Coronary artery (tissue), 2 donors: ENCODE measurements at regions not wholly inside any gene's neighbourhood (a gene's known extent, or its start where the extent isn't known, plus 50 kb on each side); places are given as distances from the start of the nearest gene placed in this dataset.

Experiments
- DNase-seq: peaks from one replicate; pipeline ENCODE4 v3.0.0-alpha.2; 2017; ENCODE audit warnings: low spot score
- H3K27ac ChIP-seq, 2 donors: fragments of 200-600 bp; sonication (generic); one replicate each; pipeline ENCODE4 v1.5.1; 2016 to 2019
- H3K4me3 ChIP-seq: fragments of 200-600 bp; sonication (generic); 2 replicates; pipeline ENCODE4 v1.5.1; 2016; ENCODE audit warnings: mild to moderate bottlenecking, moderate library complexity
- CTCF ChIP-seq: fragments of 200-600 bp; sonication (generic); IDR thresholded peaks from one replicate; pipeline ENCODE4 v1.5.1; 2019; ENCODE audit warnings: antibody characterized with exemption

- Histone ChIP-seq H3K4me3 (no peak overlapping the region), H3K27ac (no peak overlapping the region)
- no peak for TF ChIP-seq CTCF
- DNase-seq, result no peak
Measured at GRCh38 chr12:111218499-111218898, 150.4 kb downstream of the PHETA1 start.

DNA sequence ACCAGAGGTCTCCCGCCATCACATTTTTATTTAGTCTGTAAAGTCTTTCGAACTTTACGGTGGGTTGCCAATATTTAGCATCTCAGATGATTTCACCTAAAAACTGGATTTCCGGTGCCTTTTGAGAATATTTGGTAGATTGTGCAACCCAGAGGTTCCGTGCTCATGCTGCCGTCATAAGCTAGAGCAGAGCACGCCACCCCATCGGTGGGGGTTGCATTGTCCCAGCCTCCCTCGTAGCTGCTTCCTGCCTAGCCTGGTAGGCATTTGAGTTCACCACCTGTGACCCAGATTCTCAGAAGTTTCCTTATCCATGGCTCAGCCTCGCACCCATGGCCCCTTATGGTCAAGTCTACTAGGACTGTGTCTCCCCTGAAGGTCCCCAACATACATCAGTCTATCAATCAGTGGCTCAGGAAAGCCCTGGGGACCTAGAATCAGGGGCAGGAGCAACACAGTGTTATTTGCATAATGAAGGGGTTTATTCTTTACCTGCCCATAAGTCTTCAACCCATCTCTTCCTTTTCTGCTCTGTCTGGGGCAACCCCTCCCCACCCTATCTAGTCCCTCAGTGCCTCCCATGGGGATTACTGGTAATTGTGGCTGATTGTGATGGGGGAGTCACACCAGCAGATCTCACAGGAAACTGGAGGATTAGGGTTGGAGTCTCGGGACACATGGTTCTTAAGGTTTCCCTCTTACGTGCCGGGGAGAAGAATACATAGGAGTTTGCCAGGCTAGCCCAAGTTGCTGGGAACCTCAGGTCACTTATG, 152.3 kb downstream of the PHETA1 start:
- Histone ChIP-seq H3K4me3 (no peak overlapping the region), H3K27ac (no peak overlapping the region)
- DNase-seq, result no peak
- no peak for TF ChIP-seq CTCF

DNA sequence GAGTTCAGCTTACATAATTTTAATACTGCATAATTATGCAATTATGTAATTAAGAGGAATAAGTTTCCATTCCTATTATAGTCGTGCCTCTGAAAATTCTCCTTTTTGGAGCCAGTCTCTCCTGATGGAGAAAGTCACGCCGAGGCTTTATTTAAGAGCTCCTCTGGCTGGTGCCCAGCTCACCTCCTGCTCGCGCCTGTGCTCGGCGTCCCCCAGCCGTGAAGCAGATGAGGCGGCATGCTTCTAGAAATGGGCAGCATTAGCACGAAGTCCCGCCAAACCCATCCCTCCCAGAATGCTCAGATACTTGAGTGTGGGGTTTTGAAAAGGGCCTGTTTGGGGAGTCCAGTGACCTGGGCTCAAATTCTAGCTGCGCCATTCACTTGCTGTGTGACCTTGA, 153.0 kb downstream of the PHETA1 start:
- H3K4me3 ChIP-seq, result no peak overlapping the region
- no peak for DNase-seq
- no peak for TF ChIP-seq CTCF
- no peak overlapping the region for H3K27ac ChIP-seq

DNA sequence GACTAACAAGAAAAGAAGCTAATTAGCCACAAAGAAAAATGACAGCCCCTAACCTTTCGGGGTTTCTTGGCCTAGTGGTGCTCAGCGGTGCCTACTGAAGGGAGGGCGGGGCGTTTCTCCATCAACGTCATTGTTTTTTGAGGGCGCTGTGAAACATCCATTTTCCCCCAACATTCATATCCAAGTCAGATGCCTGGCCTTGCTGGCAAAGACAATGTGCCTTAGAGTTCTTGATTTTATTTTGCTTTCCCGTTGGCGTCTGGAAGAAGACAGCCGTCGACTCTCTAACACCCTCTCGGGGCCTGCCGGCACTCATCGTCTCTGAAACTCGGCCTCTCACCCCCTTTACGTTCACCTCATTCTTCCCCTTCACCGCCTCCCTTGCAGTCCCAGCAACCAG, 154.5 kb downstream of the PHETA1 start:
- H3K27ac ChIP-seq, result no peak overlapping the region
- DNase-seq, result no peak
- no peak for TF ChIP-seq CTCF
- no peak overlapping the region for H3K4me3 ChIP-seq

DNA sequence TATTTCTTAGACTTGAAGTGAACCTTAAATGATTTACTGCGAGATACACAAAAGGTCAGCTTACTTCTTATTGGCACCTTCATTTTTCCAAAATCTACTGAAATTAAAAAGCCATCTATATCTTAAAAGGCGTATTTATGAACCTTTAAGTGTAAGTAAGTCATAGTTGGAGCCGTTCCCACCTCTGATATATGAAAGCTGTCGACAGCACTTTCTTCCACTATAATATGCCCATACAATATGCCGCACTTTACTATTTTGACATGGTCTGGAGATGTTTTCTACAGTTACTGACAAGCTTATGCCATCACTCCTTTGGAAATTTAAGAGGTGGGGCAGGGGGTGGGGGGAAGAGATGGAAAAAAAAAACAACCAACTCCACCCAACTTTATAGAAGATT, 155.3 kb downstream of the PHETA1 start:
- no peak overlapping the region for H3K4me3 ChIP-seq
- no peak overlapping the region for H3K27ac ChIP-seq
- DNase-seq, result no peak
- no peak for TF ChIP-seq CTCF

- TF ChIP-seq CTCF, result no peak
- no peak overlapping the region for H3K4me3 ChIP-seq
- no peak for DNase-seq
- no peak overlapping the region for H3K27ac ChIP-seq
Measured at GRCh38 chr12:111212814-111213456, 156.0 kb downstream of the PHETA1 start.
